HG02840 (cell line): ENCODE measurements at regions not wholly inside any gene's neighbourhood (a gene's known extent, or its start where the extent isn't known, plus 50 kb on each side); places are given as distances from the start of the nearest gene placed in this dataset.

Experiments
- ATAC-seq: cut with Tn5 transposase; IDR thresholded peaks from one replicate; pipeline ENCODE4 v1.9.1; 2021; ENCODE audit warnings: mild to moderate bottlenecking, moderate library complexity, moderate number of reproducible peaks; ENCODE audit not compliant: unreplicated experiment, low FRiP score

- no peak for ATAC-seq
Measured at GRCh38 chr2:180128861-180129260, 121.8 kb upstream of the CWC22 start.

DNA sequence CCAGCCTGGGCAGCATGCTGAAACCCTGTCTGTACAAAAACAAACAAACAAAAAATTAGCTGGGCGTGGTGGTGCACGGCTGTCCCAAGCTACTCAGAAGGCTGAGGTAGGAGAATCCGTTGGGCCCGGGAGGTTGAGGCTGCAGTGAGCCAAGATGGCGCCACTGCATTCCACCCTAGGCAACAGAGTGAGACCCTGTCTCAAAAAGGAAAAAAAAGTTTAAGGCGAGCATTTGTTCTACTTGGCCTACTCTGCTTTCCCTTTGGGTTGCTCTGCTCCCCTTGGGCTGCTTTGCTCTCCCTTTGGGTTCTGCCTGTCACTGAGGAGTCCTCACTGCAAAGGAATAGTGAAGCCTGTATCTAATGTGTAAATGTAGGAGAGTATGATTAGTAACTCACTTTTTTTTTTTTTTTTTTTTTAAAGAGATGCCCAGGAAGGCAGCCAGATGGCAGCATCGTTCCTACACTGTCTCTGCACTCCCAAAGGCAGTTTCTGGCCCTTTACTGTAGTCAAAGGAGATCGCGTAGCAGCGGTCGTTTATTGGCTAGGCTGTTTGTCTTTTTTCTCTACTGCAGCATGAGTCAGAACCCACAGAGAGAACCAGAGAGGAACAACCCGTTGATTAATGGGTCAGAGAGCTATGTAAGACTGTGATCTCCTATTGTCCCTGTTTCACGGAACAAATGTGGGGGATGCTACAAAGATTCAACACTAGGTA is 118.3 kb upstream of the CWC22 start:
- no peak for ATAC-seq

DNA sequence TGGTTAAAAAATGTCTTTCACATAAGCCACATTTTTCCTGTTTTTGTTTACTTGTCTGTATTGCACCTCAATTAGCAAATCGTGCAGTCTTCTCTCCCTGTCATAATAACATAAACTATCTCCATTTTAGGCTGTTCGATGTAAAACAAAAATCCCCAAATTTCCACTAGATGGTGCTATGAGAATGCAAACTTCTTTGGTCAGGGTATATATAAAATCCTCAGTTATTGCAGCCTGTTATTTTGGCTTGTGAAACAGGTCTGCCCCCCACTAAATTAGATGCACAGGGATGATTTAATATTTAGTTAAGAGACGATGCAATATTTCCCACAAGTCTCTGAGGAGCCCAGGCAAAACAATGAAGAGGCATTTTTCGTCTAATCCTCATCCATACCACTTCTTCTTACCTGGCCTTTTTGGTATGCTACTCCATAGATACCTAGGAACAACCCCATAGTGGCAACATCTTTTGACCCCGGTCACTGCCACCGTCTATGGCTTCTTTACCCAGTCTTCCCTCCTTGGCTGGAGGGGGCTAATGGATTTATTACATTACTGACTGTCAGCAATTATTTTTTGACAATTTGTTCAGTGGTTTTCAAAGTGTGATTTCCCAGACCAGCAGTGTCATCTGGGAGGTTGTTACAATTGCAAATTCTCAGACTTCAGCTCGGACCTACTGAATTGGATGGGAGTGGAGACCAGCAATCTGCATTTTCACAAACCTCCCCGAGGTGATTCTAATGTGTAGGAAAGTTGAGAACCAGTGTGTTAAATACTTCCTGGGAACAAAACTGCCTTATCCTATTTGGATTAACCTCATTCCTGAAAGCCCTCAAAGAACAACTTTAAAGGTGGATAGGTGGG is 117.4 kb upstream of the CWC22 start:
- peak; percentile 50 for ATAC-seq

DNA sequence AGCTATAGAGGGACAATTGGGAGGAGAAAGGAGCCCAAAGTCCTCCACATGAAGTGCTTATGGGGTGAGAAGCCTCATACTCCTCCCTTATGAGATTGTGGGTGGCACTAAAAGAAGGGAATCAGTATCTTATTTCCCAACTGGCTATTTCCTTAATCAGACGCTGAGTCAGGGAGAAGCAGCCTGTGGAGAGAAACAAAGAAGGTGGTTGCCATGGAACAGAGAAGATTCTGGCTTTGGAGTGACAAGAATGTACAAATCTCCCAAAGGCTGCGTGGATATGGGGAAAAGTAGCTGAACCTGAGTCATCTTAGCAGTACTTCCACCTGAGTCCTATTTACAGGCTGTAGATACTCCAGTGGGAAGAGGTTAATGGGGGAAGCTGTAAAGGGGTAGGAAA is 115.8 kb upstream of the CWC22 start:
- no peak for ATAC-seq

DNA sequence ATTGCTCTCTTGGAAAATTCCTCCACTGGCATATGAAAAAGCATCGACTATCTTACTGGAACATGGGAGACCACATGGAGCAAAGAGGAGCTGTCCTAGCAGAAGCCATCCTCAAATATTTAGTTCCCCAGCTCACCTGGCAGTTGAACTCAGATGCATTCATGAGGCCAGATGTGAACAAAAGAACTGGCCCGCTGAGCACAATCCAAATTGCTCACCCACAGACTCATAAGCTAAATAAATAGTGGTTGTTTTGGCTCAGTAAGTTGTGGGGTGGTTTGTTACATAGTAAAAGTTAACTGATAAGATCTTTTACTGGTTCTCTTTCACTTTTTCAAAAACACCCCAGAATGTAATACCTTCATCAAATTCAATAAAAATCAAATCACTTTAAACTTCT is 108.6 kb upstream of the CWC22 start:
- no peak for ATAC-seq

GRCh38 chr2:180115269-180115668 is 108.2 kb upstream of the CWC22 start:
- no peak for ATAC-seq

DNA sequence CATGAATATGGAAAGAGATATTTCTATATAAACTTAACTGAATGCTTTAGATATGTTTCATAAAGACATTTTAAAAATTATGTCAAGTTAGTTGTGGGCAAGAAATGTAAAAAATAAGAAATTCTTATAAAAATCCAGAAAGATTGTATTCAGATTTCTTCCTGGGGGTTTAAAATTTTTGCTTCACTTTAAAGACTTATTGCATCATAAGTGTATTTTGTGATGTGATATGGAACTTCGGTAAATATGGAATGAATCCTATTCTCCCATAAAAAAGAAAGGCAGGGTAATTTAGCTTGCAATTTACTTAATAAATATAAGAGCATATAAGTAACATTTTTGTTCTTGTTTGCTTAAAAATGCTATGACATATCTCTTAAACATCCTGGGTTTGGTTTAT is 104.8 kb upstream of the CWC22 start:
- no peak for ATAC-seq

GRCh38 chr2:180110469-180110868 is 103.4 kb upstream of the CWC22 start:
- ATAC-seq = no peak

DNA sequence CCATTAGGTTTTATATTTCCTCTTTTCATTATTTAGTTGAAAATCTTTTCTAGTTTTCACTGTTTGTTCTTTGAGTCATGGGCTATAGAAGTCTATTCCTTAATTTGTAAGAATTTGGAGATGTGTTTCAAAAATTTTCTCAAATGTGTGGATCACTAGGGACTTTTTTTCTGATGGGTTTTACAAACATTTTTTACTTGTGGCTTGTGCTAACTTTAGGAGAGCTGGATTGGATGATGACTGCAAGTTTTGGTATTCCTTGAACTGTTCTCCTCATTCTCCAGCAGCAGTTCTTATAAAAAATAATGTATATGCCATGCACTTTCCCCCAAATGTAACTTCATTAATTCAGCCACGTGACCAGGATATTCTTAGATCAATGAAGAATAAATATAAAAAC is 94.7 kb upstream of the CWC22 start:
- no peak for ATAC-seq

- no peak for ATAC-seq
Measured at GRCh38 chr2:180099308-180099707, 92.2 kb upstream of the CWC22 start.

- ATAC-seq = no peak
Measured at GRCh38 chr2:180085144-180085543, 78.0 kb upstream of the CWC22 start.

GRCh38 chr2:180077295-180077906 is 70.3 kb upstream of the CWC22 start:
- ATAC-seq = no peak

GRCh38 chr2:180075870-180076269 is 68.8 kb upstream of the CWC22 start:
- ATAC-seq = no peak

- no peak for ATAC-seq
Measured at GRCh38 chr2:180071797-180072196, 64.7 kb upstream of the CWC22 start.

DNA sequence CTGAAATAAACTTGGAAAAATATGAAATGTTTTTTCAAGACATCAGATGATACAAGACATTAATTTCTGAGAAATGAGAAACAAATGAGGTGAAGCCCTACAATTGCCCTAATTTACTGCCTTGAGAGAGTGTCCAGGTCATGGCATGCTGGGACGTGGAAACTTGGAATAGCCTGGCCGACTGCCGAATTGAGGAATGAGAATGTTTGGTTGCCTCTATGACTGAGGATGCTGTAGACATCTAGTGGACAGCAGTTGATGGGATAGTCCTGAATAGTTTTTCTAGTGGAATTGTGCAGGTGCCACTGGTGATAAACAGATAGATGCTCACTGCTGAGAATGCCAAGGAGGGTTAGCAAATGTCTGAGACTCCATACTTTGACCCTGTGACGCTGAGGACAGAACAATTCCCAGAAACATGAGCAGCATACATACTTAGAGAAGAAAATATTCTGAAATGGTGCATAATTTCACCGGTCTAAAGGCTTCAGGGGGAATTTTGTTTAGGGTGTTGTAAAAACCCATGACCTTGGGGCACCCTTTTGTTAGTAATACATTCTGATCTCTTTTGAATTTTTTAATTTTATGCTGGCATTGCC is 56.5 kb upstream of the CWC22 start:
- ATAC-seq = no peak

DNA sequence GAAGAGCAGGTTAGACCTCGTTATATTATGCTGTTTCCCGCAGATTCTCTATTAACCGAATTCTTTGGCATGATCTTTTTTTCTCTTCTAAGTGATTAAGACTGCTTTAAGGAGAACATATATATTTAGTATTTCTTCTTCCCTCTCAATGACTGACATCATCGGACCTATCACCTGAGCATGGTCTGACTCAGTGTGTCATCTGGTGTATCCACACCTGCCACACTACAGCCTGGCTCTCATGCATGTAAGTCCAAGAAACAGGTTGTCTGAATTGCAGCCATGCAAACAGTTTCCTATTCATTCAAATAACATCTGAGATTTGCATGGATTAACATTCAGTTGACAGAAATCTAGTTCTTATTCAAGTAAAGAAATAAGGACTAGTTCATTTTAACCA is 55.1 kb upstream of the CWC22 start:
- no peak for ATAC-seq

GRCh38 chr2:180061546-180061945 is 54.4 kb upstream of the CWC22 start:
- ATAC-seq = no peak

- no peak for ATAC-seq
Measured at GRCh38 chr2:180061085-180061484, 54.0 kb upstream of the CWC22 start.

DNA sequence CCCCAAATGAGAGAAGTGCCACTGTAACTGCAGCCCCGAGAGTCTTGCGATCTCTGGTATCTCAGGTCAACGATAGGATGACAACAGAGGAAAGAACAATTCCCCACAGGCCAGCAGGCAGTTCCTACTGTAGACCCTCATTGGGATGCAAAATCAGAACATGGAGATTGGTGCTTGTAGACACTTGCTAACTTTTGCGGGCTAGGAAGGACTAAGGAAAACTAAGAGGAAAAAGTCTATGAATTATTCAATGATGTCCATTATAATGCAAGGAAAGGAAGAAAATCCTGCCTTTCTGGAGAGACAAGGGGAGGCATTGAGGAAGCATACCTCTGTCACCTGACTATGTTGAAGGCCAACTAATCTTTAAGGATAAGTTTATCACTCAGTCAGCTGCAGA is 51.9 kb upstream of the CWC22 start:
- ATAC-seq = no peak

DNA sequence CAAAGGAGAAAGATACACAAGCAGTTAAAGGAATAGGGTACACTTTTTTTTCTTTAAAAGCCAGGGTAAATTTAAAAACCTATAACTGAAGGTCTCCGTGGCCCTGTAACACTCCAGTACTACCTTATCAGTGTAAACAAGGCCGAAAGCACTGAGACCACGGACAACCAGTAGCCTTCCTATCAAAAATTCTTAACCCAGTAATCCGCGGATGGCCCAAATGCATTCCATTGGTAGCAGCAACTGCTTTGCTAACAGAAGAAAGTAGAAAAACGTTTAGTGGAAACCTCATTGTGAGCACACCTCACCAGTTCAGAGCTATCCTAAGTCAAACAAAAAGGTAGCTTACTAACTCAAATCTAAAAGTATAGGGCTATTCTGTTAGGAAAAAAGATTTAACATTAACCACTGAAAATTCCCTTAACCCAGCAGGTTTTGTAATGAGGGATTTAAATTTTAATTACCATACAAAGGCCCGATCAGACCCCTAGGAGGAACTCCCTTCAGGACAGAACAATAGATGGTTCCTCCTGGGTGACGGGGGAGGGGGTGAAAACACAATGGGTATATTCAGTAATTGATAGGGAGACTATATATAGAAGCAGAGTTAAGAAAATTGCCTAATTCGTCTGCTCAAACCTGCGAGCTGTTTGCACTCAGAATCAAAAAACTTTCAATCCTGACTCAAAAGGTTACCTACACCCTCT is 50.8 kb upstream of the CWC22 start:
- no peak for ATAC-seq
